HG03139 (cell line): ENCODE measurements at regions not wholly inside any gene's neighbourhood (a gene's known extent, or its start where the extent isn't known, plus 50 kb on each side); places are given as distances from the start of the nearest gene placed in this dataset.
"Not testable (repeated sequence)": the region's sequence is repeated elsewhere in the genome, so short reads cannot be mapped to it uniquely, and the experiment has no call there.

ENCODE experiments used
- ATAC-seq: cut with Tn5 transposase; IDR thresholded peaks from one replicate; pipeline ENCODE4 v1.9.1; 2021; ENCODE audit not compliant: unreplicated experiment

DNA sequence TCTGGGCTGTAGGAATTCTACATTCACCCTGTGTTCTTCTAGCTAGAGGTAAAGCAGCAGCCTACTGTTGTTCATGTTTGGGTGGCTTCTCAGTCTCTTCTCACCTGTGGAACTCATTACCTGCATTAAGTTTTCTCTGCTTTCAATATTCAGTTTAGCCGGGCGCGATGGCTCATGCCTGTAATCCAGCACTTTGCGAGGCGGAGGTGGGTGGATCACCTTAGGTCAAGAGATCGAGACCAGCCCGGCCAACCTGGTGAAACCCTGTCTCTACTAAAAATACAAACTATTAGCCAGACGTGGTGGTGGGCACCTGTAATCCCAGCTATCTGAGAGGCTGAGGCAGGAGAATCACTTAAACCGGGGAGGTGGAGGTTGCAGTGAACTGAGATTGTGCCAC is 139.8 kb upstream of the UBE2E3 start:
- ATAC-seq: no peak

DNA sequence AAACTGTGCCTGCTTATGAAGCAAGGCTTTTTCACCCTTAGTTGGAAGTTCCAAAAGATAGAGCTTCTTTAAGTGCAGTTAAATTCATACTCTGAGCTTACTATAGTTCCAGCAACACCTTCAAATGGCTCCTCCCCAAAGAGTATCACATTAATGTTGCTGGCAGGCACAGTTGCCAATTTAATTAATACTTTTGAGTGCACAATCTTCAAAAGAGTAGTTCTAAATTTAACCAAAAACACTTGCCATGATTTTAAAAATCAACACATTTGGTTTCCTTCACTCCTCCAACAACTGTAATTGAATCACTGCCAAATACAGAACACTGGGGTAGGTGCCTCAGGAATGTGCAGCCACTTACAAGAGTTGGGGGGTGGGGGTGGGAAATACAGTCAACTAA is 150.6 kb upstream of the UBE2E3 start:
- no peak for ATAC-seq

DNA sequence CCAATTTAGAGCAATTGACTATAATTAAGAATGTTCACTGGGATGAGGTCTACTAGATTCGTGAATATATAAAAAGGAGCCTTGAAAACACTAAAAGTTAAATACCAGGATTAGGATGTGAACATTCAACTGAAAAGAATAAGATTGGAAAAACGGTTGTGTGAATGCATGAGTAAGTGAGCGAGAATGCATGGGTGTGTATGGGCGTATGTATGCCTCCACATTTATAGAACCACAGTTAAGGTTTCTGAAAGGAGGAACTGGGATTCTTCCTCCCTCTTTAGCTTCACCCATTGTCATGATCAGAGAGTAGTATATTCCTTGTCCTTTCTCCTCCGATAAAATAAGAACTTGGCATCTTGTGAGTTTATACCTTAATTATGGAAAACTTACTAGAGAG is 151.1 kb upstream of the UBE2E3 start:
- ATAC-seq: no peak

DNA sequence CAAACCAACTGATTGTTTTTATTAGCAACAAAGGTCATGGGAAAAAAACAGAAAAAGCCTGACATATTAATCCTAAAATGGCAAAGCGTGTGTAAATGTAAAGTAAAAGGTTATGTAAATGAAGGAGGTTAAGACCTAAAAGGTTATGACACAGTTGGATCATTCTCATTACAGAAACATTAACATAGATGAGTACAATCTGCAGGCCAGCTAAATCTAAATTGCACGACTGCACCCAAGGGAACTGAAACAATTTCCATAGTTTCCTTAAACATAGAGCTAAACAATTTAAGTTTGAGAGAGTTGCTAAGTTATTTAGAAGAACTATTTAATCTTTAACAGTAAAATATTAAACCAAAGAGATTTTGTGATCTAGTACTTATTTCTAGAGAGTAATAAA is 151.6 kb upstream of the UBE2E3 start:
- ATAC-seq: no peak

GRCh38 chr2:180823546-180824141 is 156.8 kb upstream of the UBE2E3 start:
- ATAC-seq: no peak

DNA sequence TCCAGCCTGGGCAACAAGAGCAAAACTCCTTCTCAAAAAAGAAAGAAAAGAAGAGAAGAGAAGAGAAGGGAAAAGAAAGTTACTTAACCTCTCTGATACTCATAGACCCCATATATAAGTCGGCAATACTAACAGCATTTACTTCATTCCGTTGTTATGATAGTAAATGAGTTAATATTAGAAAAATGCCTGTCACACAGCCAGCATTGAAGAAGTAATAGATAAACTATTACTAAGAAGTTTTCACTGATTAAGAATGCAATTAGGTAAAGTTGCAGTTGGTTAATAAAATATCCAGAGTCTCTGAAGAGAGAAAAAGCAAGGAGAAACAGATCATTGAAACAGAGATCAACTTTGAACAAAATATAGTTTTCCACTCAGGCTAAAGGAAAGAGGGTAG is 161.3 kb upstream of the UBE2E3 start:
- no peak for ATAC-seq

DNA sequence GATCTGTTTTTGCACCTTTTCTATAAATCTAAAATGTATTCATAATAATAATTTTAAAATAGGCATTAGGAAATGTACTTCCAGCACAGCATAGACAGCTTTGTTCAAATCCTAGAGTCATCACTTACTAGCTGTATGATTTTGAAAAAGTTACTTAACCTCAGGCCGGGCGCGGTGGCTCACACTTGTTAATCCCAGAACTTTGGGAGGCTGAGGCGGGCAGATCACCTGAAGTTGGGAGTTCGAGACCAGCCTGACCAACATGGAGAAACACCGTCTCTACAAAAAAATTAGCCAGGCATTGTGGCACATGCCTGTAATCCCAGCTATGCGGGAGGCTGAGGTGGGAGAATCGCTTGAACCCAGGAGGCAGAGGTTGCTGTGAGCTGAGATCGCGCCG is 161.7 kb upstream of the UBE2E3 start:
- not testable (repeated sequence) for ATAC-seq

- no peak for ATAC-seq
These were observed 181.3 kb upstream of the UBE2E3 start for GRCh38 chr2:180799141-180799540.

DNA sequence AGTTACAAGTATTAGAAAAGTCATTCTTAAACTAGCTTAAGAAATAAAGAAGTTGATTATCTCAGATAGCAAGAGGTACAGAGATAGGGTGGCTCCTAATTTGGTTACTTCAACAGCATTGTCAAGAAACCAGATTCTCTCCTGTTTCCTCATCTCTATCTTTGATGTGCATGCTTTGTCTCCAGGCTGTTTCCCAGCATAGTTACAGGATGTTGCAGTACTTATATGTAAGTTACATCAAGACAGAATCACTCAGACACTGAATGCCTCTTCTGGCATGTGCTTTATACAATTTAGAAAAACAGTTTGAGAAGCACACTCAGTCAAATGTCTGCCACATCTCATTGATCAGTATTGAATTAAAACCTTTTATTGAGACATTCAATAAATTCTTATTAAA is 189.5 kb upstream of the UBE2E3 start:
- ATAC-seq: no peak

- ATAC-seq: no peak
These were observed 193.1 kb upstream of the UBE2E3 start for GRCh38 chr2:180787330-180787729.

DNA sequence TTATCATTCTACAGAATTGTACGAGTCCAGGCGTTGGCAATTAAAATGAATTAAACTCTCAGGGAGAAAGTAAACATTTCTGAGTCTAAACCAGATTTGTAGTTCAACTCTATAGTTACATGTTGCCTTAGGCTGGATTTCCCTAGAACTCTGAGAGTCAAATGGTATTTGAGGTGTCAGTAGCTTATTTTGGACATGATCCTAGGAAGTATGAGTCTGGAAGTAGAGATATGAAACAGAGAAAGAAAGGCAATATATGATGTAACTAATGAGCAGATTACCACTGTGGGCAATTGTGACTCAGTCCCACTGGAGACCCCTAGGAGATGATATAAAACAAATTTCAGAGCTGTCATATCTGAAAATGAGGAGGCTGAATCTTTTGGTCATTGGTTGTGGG is 199.1 kb upstream of the UBE2E3 start:
- no peak for ATAC-seq

GRCh38 chr2:180778291-180778690 is 202.1 kb upstream of the UBE2E3 start:
- no peak for ATAC-seq

GRCh38 chr2:180776921-180777320 is 203.5 kb upstream of the UBE2E3 start:
- no peak for ATAC-seq

GRCh38 chr2:180775711-180776110 is 204.7 kb upstream of the UBE2E3 start:
- ATAC-seq: no peak

GRCh38 chr2:180765316-180765715 is 215.1 kb upstream of the UBE2E3 start:
- ATAC-seq: not testable (repeated sequence)

DNA sequence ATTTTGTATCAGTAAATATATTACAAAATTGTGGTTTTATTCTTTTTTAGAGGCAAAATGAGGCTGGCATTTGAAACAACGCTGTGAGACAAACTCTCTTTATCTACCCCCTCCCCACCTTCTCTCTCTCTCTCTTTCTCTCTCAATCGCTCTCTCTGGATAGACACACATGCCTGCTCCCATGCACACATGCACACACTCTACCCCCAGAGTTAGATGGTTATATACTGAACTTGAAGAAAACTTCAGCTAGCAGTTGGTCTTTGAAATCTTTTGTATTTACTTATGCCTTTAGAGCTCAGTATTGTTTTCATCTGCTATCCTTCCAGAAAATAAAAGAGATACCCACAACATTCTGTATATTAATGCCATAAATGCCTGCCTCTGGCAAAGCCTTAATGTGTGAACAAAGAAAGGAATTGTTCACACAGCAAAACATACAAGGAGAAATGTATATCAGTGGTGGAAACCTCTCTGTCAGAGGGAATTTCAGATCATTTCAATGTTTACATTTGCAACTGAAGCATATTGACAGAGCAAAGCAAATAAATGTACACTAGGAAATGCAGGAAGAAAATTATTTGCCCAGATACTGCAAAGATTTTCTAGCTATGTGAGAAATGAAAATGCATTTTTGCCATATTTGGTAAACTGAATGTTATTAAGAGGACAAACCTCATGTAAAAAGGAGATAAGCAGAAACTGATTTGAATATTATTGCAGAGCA is 217.0 kb upstream of the UBE2E3 start:
- no peak for ATAC-seq

DNA sequence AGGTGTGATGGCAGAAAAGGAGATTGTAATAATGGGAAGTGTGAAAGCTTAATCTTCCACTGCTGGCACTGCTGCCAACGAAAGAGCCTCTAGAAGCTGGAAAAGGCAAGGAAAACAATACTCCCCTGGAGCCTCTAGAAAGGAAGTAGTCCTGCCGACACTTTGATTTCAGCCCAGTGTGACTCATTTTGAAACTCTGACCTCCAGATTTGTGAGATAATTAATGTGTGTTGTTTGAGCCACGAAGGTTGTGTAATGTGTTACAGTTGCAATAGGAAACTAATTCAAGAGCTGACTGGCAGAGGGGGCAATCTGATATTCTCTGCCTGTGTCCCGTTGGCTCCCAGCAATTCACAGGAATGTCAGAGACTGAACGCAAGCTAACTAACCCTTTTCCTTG is 219.2 kb upstream of the UBE2E3 start:
- no peak for ATAC-seq

DNA sequence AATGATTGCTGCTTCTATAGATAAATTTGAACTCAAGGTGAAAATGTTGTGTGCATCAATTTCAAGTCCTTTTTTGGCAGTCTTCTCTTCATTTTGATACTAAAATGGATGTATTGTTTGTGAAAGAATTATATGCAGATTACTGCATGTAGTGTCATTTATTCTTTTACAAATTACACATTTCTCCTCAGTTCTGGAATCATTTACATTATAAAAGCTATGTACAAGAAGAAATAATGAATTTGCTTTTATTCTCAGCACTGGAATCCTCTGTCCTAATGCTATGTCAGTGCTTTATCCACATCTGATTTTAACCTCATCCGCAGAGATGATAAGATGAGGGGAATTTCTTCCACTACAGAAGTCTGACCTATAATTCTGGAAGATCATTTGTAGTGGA is 220.8 kb upstream of the UBE2E3 start:
- ATAC-seq: no peak

DNA sequence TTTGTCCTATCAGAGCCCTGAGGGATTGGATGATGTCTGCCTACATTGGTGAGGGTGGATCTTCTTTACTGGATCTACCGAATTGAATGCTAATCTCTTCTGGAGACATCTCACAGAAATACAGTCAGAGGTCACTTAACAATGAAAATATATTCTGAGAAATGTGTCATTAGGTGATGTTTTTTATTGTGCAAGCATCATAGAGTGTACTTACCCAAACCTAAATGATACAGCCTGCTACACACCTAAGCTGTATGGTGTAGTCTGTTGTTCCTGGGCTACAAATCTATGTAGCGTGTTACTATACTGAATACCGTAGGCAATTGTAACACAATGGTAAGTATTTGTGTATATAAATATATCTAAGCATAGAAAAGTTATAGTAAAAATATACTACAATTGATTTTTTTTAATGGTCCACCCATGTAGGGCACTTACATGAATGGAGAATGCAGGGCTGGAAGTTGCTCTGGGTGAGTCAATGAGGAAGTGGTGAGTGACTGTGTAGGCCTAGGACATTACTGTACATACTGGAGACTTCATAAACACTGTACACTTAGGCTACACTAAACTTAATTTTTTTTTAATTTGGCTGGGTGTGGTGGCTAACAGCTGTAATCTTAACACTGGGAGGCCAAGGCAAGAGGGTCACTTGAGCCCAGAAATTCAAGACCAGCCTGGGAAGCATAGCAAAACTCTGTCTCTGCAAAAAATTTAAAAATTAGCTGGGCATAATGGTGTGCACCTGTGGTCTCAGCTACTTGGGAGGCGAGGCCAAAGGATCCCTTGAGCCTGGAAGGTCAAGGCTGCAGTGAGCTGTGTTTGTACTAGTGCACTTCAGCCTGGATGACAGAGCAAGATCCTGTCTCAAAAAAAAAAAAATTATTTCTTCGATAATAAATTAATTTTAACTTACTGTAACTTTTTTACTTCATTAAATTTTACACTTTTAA is 226.3 kb upstream of the UBE2E3 start:
- ATAC-seq: no peak

- no peak for ATAC-seq
These were observed 229.0 kb upstream of the UBE2E3 start for GRCh38 chr2:180751306-180751920.

DNA sequence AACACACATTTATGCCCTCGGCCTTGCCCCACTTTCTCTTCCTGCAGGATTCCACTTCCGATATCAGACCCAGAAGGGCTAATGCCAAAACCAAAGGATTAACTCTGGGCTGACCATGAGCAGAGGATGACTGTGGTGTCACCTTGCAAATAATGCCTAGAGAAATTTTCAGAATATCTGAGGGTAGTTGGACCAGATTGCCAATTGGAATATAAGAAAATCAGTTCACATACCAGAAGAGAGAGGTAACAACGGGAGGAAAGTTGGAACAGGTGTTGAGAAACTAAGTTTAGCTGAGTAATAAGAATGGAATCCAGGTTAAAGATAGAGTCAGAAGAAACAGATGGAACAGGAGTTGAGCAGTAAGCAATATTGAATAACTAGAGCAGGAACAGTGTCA is 232.7 kb upstream of the UBE2E3 start:
- no peak for ATAC-seq
